Stimulated activated CD8-positive, alpha-beta memory T cell treated with anti-CD3 and anti-CD28 coated beads, Interleukin-4, amount 100 ng/mL, for 4 hours (primary cell): ENCODE measurements at regions not wholly inside any gene's neighbourhood (a gene's known extent, or its start where the extent isn't known, plus 50 kb on each side); places are given as distances from the start of the nearest gene placed in this dataset.

ENCODE experiments used
- DNase-seq, 2 donors: peaks; one replicate each; pipeline ENCODE4 v3.0.0-alpha.2; 2020; ENCODE audit warnings: low read depth in 2 of 2, low spot score in 1 of 2

DNA sequence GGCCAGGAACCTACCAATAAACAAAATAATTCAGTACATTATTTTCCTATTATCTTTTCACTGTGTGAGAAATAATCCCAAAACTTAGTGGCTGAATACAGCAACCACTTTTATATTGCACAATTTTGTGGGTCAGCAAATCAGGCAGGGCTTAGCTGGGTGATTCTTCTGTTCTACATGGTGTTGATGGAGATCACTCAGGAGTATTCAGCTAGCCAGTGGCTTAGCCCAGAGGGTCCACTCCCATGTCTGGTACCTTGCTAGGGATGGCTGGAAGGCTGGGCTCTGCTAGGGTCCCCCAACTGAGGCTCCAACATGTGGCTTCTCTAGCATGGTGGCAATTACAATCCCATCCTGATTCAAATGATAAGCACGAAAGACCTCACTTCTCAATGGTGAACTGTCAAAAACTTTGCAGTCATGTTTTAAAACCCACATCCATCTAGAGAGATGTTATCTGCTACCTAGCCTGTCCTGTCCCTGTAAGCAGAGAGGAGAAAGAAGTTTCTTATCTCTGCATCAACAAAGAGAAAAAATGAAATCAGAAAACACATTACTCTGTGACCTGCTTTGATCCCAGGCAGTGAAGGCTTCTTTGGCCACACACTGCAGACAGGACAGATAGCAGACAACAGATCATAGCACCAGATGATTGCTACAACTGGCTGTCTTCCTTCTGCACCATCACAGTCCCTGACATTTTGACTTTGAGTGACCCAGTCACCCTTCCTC lies 51.0 kb upstream of the MYL2 start:
- no peak for DNase-seq
